GM18511 (cell line): ENCODE measurements at regions not wholly inside any gene's neighbourhood (a gene's known extent, or its start where the extent isn't known, plus 50 kb on each side); places are given as distances from the start of the nearest gene placed in this dataset.
"Not testable (repeated sequence)": the region's sequence is repeated elsewhere in the genome, so short reads cannot be mapped to it uniquely, and the experiment has no call there.

Experiments
- ATAC-seq: cut with Tn5 transposase; IDR thresholded peaks from one replicate; pipeline ENCODE4 v1.9.1; 2021; ENCODE audit warnings: mild to moderate bottlenecking, moderate library complexity; ENCODE audit not compliant: unreplicated experiment

- ATAC-seq, result no peak
Observed at GRCh38 chr10:70987396-70988130, 99.2 kb upstream of the PCBD1 start.

GRCh38 chr10:70990156-70990555 is 101.8 kb upstream of the PCBD1 start:
- ATAC-seq, result not testable (repeated sequence)

GRCh38 chr10:70990681-70991080 is 102.3 kb upstream of the PCBD1 start:
- no peak for ATAC-seq

- no peak for ATAC-seq
Observed at GRCh38 chr10:70991140-70992124, 103.1 kb upstream of the PCBD1 start.

GRCh38 chr10:70992436-70992835 is 104.1 kb upstream of the PCBD1 start:
- no peak for ATAC-seq

- no peak for ATAC-seq
Observed at GRCh38 chr10:70993051-70993450, 104.7 kb upstream of the PCBD1 start.

- ATAC-seq, result no peak
Observed at GRCh38 chr10:70996549-70996948, 108.2 kb upstream of the PCBD1 start.

- ATAC-seq, result no peak
Observed at GRCh38 chr10:70997236-70997635, 108.9 kb upstream of the PCBD1 start.

- no peak for ATAC-seq
Observed at GRCh38 chr10:70998086-70998485, 109.7 kb upstream of the PCBD1 start.

- no peak for ATAC-seq
Observed at GRCh38 chr10:71001470-71001869, 113.1 kb upstream of the PCBD1 start.

- ATAC-seq, result no peak
Observed at GRCh38 chr10:71004176-71005075, 116.1 kb upstream of the PCBD1 start.

GRCh38 chr10:71005337-71006305 is 117.3 kb upstream of the PCBD1 start:
- no peak for ATAC-seq

- no peak for ATAC-seq
Observed at GRCh38 chr10:71006506-71006905, 118.1 kb upstream of the PCBD1 start.

GRCh38 chr10:71007516-71007915 is 119.2 kb upstream of the PCBD1 start:
- no peak for ATAC-seq

GRCh38 chr10:71008150-71008549 is 119.8 kb upstream of the PCBD1 start:
- ATAC-seq, result no peak

GRCh38 chr10:71009126-71009525 is 120.8 kb upstream of the PCBD1 start:
- ATAC-seq, result no peak

GRCh38 chr10:71010730-71011129 is 122.4 kb upstream of the PCBD1 start:
- ATAC-seq, result no peak

GRCh38 chr10:71011141-71011540 is 122.8 kb upstream of the PCBD1 start:
- no peak for ATAC-seq

- no peak for ATAC-seq
Observed at GRCh38 chr10:71014021-71014805, 125.8 kb upstream of the PCBD1 start.
